K562 (cell line): ENCODE measurements at regions not wholly inside any gene's neighbourhood (a gene's known extent, or its start where the extent isn't known, plus 50 kb on each side); places are given as distances from the start of the nearest gene placed in this dataset.

Source experiments
- ATAC-seq: fragments of 200-7000 bp; cut with Tn5 transposase; 3 replicates; pipeline ENCODE4 v1.9.1; 2020; ENCODE audit warnings: moderate library complexity
- BruUV-seq: library from RNA; stranded (reverse); fragments of 400-500 nt; replicated peaks from 2 replicates; lab custom pipeline; 2021; lab: Mats Ljungman, UMichigan
- CTCF ChIA-PET: fragments of 300-600 bp; formaldehyde crosslinking; extraction: SDS; loops from one replicate; lab custom pipeline; 2021; ENCODE audit warnings: low intra/inter-chr PET ratio; lab: Yijun Ruan, JAX
- POLR2A ChIA-PET: fragments of 300-600, 350-650 bp; sonication (Branson Sonifier 250); formaldehyde crosslinking; extraction: SDS; loops from one replicate; lab custom pipeline; 2021; ENCODE audit warnings: antibody characterized with exemption, inconsistent platforms; lab: Yijun Ruan, JAX
- DNase-seq, 4 experiments: peaks; one replicate each; pipeline versions ENCODE4 v3.0.0 to v3.0.0-alpha.2; 2011 to 2018; ENCODE audit warnings: low spot score in 3 of 4, mixed read lengths in 3 of 4; ENCODE audit errors: extremely low read depth in 1 of 4
- FAIRE-seq: peaks from 2 replicates; lab custom pipeline; 2011; peaks lifted over from hg19 to GRCh38; lab: Jason Lieb, UNC
- H2AFZ ChIP-seq: 2 replicates; pipeline ENCODE4 v1.6.0; 2011; ENCODE audit warnings: low read depth, low read length, control low read depth, inconsistent platforms
- H3K27ac ChIP-seq: fragments of 200-600 bp; 3 replicates; pipeline ENCODE4 v1.8.0; 2011; ENCODE audit warnings: low read depth, mild to moderate bottlenecking, control low read depth, inconsistent platforms, low read length, moderate library complexity, mixed read lengths; ENCODE audit errors: extremely low read depth
- H3K27me3 ChIP-seq, 2 experiments: fragments of 300-600 bp in 1 of 2; 2 replicates in 1 of 2; 3 replicates in 1 of 2; pipeline versions ENCODE4 v1.6.0 to v1.8.0; 2011; ENCODE audit warnings: inconsistent platforms in 2 of 2, low read length in 2 of 2, mild to moderate bottlenecking in 1 of 2, mixed read lengths in 1 of 2, moderate library complexity in 1 of 2; ENCODE audit not compliant: control insufficient read depth in 2 of 2, insufficient read depth in 2 of 2
- H3K36me3 ChIP-seq: fragments of 300-600 bp; 3 replicates; pipeline ENCODE4 v1.8.0; 2011; ENCODE audit warnings: mild to moderate bottlenecking, low read length, inconsistent platforms; ENCODE audit not compliant: control insufficient read depth, insufficient read depth
- H3K4me1 ChIP-seq, 2 experiments: fragments of 200-600 bp in 1 of 2; replicated peaks in 1 of 2; 2 replicates in 1 of 2; 3 replicates in 1 of 2; pipeline versions ENCODE4 v1.5.1 to v1.8.0; 2011; ENCODE audit warnings: inconsistent platforms in 2 of 2, low read length in 2 of 2, mild to moderate bottlenecking in 1 of 2, mixed read lengths in 1 of 2, moderate library complexity in 1 of 2; ENCODE audit not compliant: control insufficient read depth in 2 of 2, insufficient read depth in 2 of 2
- H3K4me2 ChIP-seq: 2 replicates; pipeline ENCODE4 v1.6.1; 2011; ENCODE audit warnings: low read length, control low read depth, inconsistent platforms, mixed read lengths; ENCODE audit not compliant: insufficient read depth
- H3K4me3 ChIP-seq: fragments of 200-600 bp; sonication (generic), shearing (Covaris generic); 2 replicates; pipeline ENCODE4 v1.5.1; 2016; ENCODE audit warnings: control low read depth, inconsistent platforms
- H3K79me2 ChIP-seq: fragments of 200-600 bp; 3 replicates; pipeline ENCODE4 v1.8.0; 2011; ENCODE audit warnings: low read length, inconsistent platforms; ENCODE audit not compliant: control insufficient read depth, insufficient read depth
- H3K9ac ChIP-seq, 2 experiments: 2 replicates each; pipeline versions ENCODE4 v1.6.0 to v1.6.1; 2011; ENCODE audit warnings: low read depth in 2 of 2, low read length in 2 of 2, control low read depth in 1 of 2, inconsistent platforms in 1 of 2, mild to moderate bottlenecking in 1 of 2, mixed read lengths in 1 of 2; ENCODE audit not compliant: insufficient read depth in 1 of 2
- H3K9me1 ChIP-seq: one replicate; pipeline ENCODE4 v1.6.0; 2011; ENCODE audit warnings: inconsistent platforms, mild to moderate bottlenecking, low read length, moderate library complexity; ENCODE audit not compliant: control insufficient read depth, insufficient read depth
- H3K9me3 ChIP-seq: replicated peaks from 2 replicates; pipeline ENCODE4 v1.5.1; 2011; ENCODE audit warnings: low read depth, low read length, inconsistent platforms; ENCODE audit not compliant: control insufficient read depth, insufficient read depth
- H4K20me1 ChIP-seq: replicated peaks from 2 replicates; pipeline ENCODE4 v1.6.1; 2011; ENCODE audit warnings: low read length, inconsistent platforms, mixed read lengths; ENCODE audit not compliant: control insufficient read depth, insufficient read depth
- ARNT ChIP-seq, 2 experiments: fragments of 450-650 bp; IDR thresholded peaks; 2 replicates each; pipeline ENCODE4 v1.6.1; 2016; ENCODE audit warnings: mild to moderate bottlenecking in 1 of 2
- ATF6 ChIP-seq: sonication (generic); formaldehyde crosslinking; IDR thresholded peaks from 2 replicates; pipeline ENCODE4 v1.4.0; 2020; ENCODE audit warnings: mild to moderate bottlenecking, missing genetic modification reagents
- FOXK1 ChIP-seq: sonication (generic); formaldehyde crosslinking; IDR thresholded peaks from 2 replicates; pipeline ENCODE4 v1.8.0; 2022; ENCODE audit warnings: missing genetic modification reagents, mild to moderate bottlenecking, borderline replicate concordance
- HSF4 ChIP-seq: fragments of 250-450 bp; sonication (Bioruptor Pico); IDR thresholded peaks from 2 replicates; pipeline ENCODE4 v2.1.2; 2022; ENCODE audit warnings: mild to moderate bottlenecking, moderate library complexity, borderline replicate concordance
- NR0B1 ChIP-seq: fragments of 450-650 bp; IDR thresholded peaks from one replicate; pipeline ENCODE4 v1.6.1; 2018; ENCODE audit warnings: mild to moderate bottlenecking, moderate library complexity; ENCODE audit not compliant: partially characterized antibody
- RBM39 ChIP-seq: fragments of 200-400 bp; formaldehyde crosslinking; optimal IDR thresholded peaks from 2 replicates; pipeline ENCODE3; 2018; ENCODE audit warnings: low read depth, low read length
- SFPQ ChIP-seq: fragments of 200-400 bp; formaldehyde crosslinking; IDR thresholded peaks from 2 replicates; pipeline ENCODE4 v1.6.1; 2017; ENCODE audit warnings: mild to moderate bottlenecking, low read depth, low read length, moderate library complexity
- TFAM ChIP-seq: fragments of 250-450 bp; sonication (Bioruptor Pico); conservative IDR thresholded peaks from 2 replicates; pipeline ENCODE4 v1.5.0; 2021; ENCODE audit warnings: mild to moderate bottlenecking, moderate library complexity
- ZNF212 ChIP-seq: fragments of 450-650 bp; formaldehyde crosslinking; IDR thresholded peaks from 2 replicates; pipeline ENCODE4 v1.4.0; 2020; ENCODE audit warnings: mild to moderate bottlenecking
- in situ Hi-C: fragments of 300-500 bp; cut with MboI; formaldehyde crosslinking; loops from 4 replicates; pipeline ENCODE4 v1.15.0; 2018; ENCODE audit warnings: inconsistent platforms, mixed read lengths
- intact Hi-C: fragments of 100-400 bp; cut with micrococcal nuclease; formaldehyde crosslinking; loops from 2 replicates; pipeline ENCODE4 v1.14.2; 2022

- in situ Hi-C loops (no loop called here), intact Hi-C loops (no loop called here)
- H3K79me2 ChIP-seq, result no peaks in the 10 kb centered on the region
- no peaks in the 10 kb centered on the region for H3K27me3 ChIP-seq
- DNase-seq (no peak), ATAC-seq (no peak), FAIRE-seq (no peak)
- ChIA-PET CTCF (no interaction called here), POLR2A (interaction anchor here (1.6 kb wide), 1 partner anchor 10 kb away, joined by 3 read pairs; no protein-coding TSS in a partner anchor)
- H3K9me1 ChIP-seq, result no peaks in the 10 kb centered on the region
- H3K4me1 ChIP-seq, result no peaks in the 10 kb centered on the region
- no peak overlapping the region for H2AFZ ChIP-seq
- no peak overlapping the region for H3K4me2 ChIP-seq
- H3K36me3 ChIP-seq, result no peaks in the 10 kb centered on the region
- TF ChIP-seq RBM39, result no peak
- no peak for TF ChIP-seq ZNF212
- TF ChIP-seq ATF6 (CRISPR knock-in tag), result no peak
- TF ChIP-seq ARNT (IDR thresholded peaks at IDR 0.05), result no peak
- no peak for TF ChIP-seq SFPQ
- no peak for TF ChIP-seq NR0B1
- no peak for TF ChIP-seq FOXK1
- no peak for TF ChIP-seq HSF4
- no peak for TF ChIP-seq TFAM (CRISPR knock-in tag)
- no peak overlapping the region for H3K9ac ChIP-seq
- no peak overlapping the region for H3K4me3 ChIP-seq
- no peaks in the 10 kb centered on the region for H3K9me3 ChIP-seq
- BruUV-seq, result no TSS peak
- no peak overlapping the region for H3K27ac ChIP-seq
- H4K20me1 ChIP-seq, result no peaks in the 10 kb centered on the region
Observed at GRCh38 chr2:58852905-58853304, 611.8 kb upstream of the FANCL start.
